Mucosa of gallbladder (tissue), 1 donor: ENCODE measurements at regions not wholly inside any gene's neighbourhood (a gene's known extent, or its start where the extent isn't known, plus 50 kb on each side); places are given as distances from the start of the nearest gene placed in this dataset.

ENCODE experiments used
- DNase-seq: peaks from one replicate; pipeline ENCODE4 v3.0.0-alpha.2; 2020; ENCODE audit warnings: low spot score
- donor health status: DM: no; HTN: no; CAD: no.

- DNase-seq, result no peak
Observed at GRCh38 chr16:9186061-9186460, 94.6 kb downstream of the HAPSTR1 start.

GRCh38 chr16:9188721-9189120 lies 97.3 kb downstream of the HAPSTR1 start:
- no peak for DNase-seq

GRCh38 chr16:9191274-9191850 lies 99.9 kb downstream of the HAPSTR1 start:
- DNase-seq, result no peak

- DNase-seq, result no peak
Observed at GRCh38 chr16:9192746-9193145, 101.3 kb downstream of the HAPSTR1 start.

GRCh38 chr16:9195287-9195686 lies 103.8 kb downstream of the HAPSTR1 start:
- DNase-seq, result no peak

- DNase-seq, result no peak
Observed at GRCh38 chr16:9197957-9198661, 106.7 kb downstream of the HAPSTR1 start.

GRCh38 chr16:9199311-9199710 lies 107.9 kb downstream of the HAPSTR1 start:
- DNase-seq, result no peak

- DNase-seq, result no peak
Observed at GRCh38 chr16:9199751-9200150, 108.3 kb downstream of the HAPSTR1 start.

- no peak for DNase-seq
Observed at GRCh38 chr16:9203956-9204355, 112.5 kb downstream of the HAPSTR1 start.

- DNase-seq, result no peak
Observed at GRCh38 chr16:9205661-9206060, 114.2 kb downstream of the HAPSTR1 start.

GRCh38 chr16:9206156-9206555 lies 114.7 kb downstream of the HAPSTR1 start:
- no peak for DNase-seq

- DNase-seq, result no peak
Observed at GRCh38 chr16:9212621-9213020, 121.2 kb downstream of the HAPSTR1 start.

- no peak for DNase-seq
Observed at GRCh38 chr16:9219813-9220212, 128.4 kb downstream of the HAPSTR1 start.

GRCh38 chr16:9225527-9226316 lies 134.3 kb downstream of the HAPSTR1 start:
- DNase-seq, result no peak

- DNase-seq, result no peak
Observed at GRCh38 chr16:9226924-9227323, 135.5 kb downstream of the HAPSTR1 start.

GRCh38 chr16:9231039-9231438 lies 139.6 kb downstream of the HAPSTR1 start:
- DNase-seq, result no peak

- DNase-seq, result no peak
Observed at GRCh38 chr16:9232102-9232770, 140.8 kb downstream of the HAPSTR1 start.

- DNase-seq, result no peak
Observed at GRCh38 chr16:9235867-9236266, 144.4 kb downstream of the HAPSTR1 start.

GRCh38 chr16:9236319-9236718 lies 144.9 kb downstream of the HAPSTR1 start:
- DNase-seq, result no peak

GRCh38 chr16:9238346-9238745 lies 146.9 kb downstream of the HAPSTR1 start:
- DNase-seq, result no peak

- DNase-seq, result no peak
Observed at GRCh38 chr16:9241177-9241576, 149.7 kb downstream of the HAPSTR1 start.

GRCh38 chr16:9248162-9248561 lies 156.7 kb downstream of the HAPSTR1 start:
- DNase-seq, result no peak
